Testis (tissue), 2 donors: ENCODE measurements at regions not wholly inside any gene's neighbourhood (a gene's known extent, or its start where the extent isn't known, plus 50 kb on each side); places are given as distances from the start of the nearest gene placed in this dataset.

Experiments
- CTCF ChIP-seq, 3 experiments: fragments of 450-650 bp in 2 of 3; fragments of 200-600 bp in 1 of 3; sonication (generic) in 1 of 3; IDR thresholded peaks; one replicate each; pipeline ENCODE4 v1.5.1; 2016 to 2019; ENCODE audit warnings: antibody characterized with exemption in 3 of 3, mild to moderate bottlenecking in 2 of 3, moderate library complexity in 1 of 3
- POLR2A ChIP-seq: fragments of 450-650 bp; IDR thresholded peaks from one replicate; pipeline ENCODE4 v1.6.1; 2017; ENCODE audit warnings: antibody characterized with exemption, mild to moderate bottlenecking, moderate library complexity

- TF ChIP-seq CTCF (IDR thresholded peaks at IDR 0.05) (no peak), POLR2A (no peak)
Observed at GRCh38 chr13:73695325-73695724, 438.9 kb downstream of the KLF12 start.
